ENCODE measurements at regions not wholly inside any gene's neighbourhood (a gene's known extent, or its start where the extent isn't known, plus 50 kb on each side); places are given as distances from the start of the nearest gene placed in this dataset.

DNA sequence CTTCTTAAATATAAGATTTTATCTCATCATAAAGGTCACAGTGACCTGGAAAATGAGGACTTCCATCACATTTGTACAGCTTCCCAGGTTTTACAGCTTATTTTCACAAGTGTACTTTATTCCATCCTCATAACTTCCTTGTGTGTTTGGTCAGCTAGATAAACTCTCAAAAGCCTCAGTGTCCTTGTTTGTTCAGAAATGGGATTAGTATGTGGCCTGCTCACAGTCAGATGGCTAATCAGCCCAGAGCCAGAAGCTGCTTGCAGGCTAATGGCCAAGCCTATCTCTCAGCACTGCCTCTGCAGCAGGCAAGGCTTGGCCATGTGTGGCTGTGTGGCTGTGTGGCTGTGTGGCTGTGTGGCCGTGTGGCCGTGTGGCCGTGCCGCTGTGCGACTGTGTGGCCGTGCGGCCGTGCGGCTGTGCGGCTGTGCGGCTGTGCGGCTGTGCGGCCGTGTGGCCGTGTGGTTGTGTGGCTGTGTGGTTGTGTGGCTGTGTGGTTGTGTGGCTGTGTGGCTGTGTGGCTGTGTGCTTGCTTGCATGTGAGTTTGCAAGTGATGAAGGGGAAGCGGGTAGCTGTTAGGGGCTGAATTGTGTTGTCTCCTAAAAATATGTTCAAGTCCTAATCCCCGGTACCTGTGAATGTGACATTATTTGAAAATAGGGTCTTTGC lies 233.0 kb upstream of the TNP1 start:
- Histone ChIP-seq H3K27me3 (ENCODE audit: control insufficient read depth, insufficient read depth, low read length) (no peaks in the 10 kb centered on the region), H3K9ac (ENCODE audit: low read depth, low read length) (no peak overlapping the region), H3K27ac (ENCODE audit: low read depth, low read length) (no peak overlapping the region), H3K4me1 (ENCODE audit: control insufficient read depth, insufficient read depth, low read length) (no peaks in the 10 kb centered on the region), H3K4me3 (ENCODE audit: low read depth, low read length) (no peak overlapping the region), H3K36me3 (ENCODE audit: control insufficient read depth, insufficient read depth, low read length) (no peaks in the 10 kb centered on the region), H3K9me3 (ENCODE audit: control insufficient read depth, insufficient read depth, low read length) (no peaks in the 10 kb centered on the region)

- no peaks in the 10 kb centered on the region for H3K4me1 ChIP-seq (ENCODE audit: control insufficient read depth, insufficient read depth, low read length)
These were observed 231.7 kb upstream of the TNP1 start for GRCh38 chr2:217091531-217091930.

DNA sequence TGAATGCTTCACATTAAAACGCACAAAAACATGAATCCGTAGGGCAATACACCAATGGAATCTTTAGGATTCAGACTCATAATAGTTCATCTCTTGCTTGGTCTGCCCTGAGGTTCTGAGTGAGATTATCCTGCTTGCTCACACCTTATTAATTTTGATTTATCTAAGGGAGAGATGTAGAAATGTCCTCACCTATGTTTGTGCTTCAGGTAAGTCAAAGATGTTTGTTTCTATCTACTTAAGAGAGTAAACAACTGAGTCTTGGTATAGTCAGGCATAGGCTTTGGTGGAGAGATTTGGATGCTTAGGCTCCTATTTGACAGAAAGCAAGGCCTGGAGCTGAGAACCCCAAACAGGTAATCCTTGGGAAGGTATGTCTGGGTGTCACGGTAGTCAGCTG lies 231.0 kb upstream of the TNP1 start:
- Histone ChIP-seq H3K9me3 (ENCODE audit: control insufficient read depth, insufficient read depth, low read length) (no peaks in the 10 kb centered on the region), H3K36me3 (ENCODE audit: control insufficient read depth, insufficient read depth, low read length) (no peaks in the 10 kb centered on the region), H3K4me3 (ENCODE audit: low read depth, low read length) (no peak overlapping the region), H3K9ac (ENCODE audit: low read depth, low read length) (no peak overlapping the region), H3K27me3 (ENCODE audit: control insufficient read depth, insufficient read depth, low read length) (no peaks in the 10 kb centered on the region), H3K4me1 (ENCODE audit: control insufficient read depth, insufficient read depth, low read length) (no peaks in the 10 kb centered on the region), H3K27ac (ENCODE audit: low read depth, low read length) (no peak overlapping the region)

More at GRCh38 chr2:217091531-217091930, 231.7 kb upstream of the TNP1 start:
- no peak overlapping the region for H3K4me3 ChIP-seq (ENCODE audit: low read depth, low read length)
- H3K27ac ChIP-seq (ENCODE audit: low read depth, low read length) = no peak overlapping the region
- no peaks in the 10 kb centered on the region for H3K9me3 ChIP-seq (ENCODE audit: control insufficient read depth, insufficient read depth, low read length)
- no peaks in the 10 kb centered on the region for H3K36me3 ChIP-seq (ENCODE audit: control insufficient read depth, insufficient read depth, low read length)
- H3K27me3 ChIP-seq (ENCODE audit: control insufficient read depth, insufficient read depth, low read length) = no peaks in the 10 kb centered on the region
- H3K9ac ChIP-seq (ENCODE audit: low read depth, low read length) = no peak overlapping the region

DNA sequence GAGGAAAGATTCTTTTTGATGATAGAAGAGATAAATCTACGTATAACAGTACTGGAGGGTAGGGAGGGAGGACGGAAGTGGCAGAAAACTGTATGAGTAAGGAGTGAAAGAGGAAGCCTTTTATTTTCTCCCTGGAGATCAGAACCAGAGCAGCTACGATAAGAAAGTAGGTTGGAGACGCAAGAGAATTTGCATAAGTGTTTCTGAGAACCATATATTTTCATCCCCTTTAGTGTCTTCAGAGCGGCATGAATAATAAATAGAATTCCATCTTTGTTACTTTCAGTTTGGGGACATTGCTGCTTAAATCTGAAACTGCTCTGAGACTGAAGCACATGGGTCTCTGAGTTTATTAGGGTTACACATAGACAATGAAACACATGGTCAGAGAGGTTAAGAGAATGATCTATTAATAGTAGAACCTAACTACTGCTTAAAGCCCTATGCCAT lies 230.2 kb upstream of the TNP1 start:
- Histone ChIP-seq H3K27ac (ENCODE audit: low read depth, low read length) (no peak overlapping the region), H3K36me3 (ENCODE audit: control insufficient read depth, insufficient read depth, low read length) (no peaks in the 10 kb centered on the region), H3K4me1 (ENCODE audit: control insufficient read depth, insufficient read depth, low read length) (no peaks in the 10 kb centered on the region), H3K4me3 (ENCODE audit: low read depth, low read length) (no peak overlapping the region), H3K9ac (ENCODE audit: low read depth, low read length) (no peak overlapping the region), H3K27me3 (ENCODE audit: control insufficient read depth, insufficient read depth, low read length) (no peaks in the 10 kb centered on the region), H3K9me3 (ENCODE audit: control insufficient read depth, insufficient read depth, low read length) (no peaks in the 10 kb centered on the region)

- no peak overlapping the region for H3K9ac ChIP-seq (ENCODE audit: low read depth, low read length)
These were observed 226.9 kb upstream of the TNP1 start for GRCh38 chr2:217086718-217087117.

DNA sequence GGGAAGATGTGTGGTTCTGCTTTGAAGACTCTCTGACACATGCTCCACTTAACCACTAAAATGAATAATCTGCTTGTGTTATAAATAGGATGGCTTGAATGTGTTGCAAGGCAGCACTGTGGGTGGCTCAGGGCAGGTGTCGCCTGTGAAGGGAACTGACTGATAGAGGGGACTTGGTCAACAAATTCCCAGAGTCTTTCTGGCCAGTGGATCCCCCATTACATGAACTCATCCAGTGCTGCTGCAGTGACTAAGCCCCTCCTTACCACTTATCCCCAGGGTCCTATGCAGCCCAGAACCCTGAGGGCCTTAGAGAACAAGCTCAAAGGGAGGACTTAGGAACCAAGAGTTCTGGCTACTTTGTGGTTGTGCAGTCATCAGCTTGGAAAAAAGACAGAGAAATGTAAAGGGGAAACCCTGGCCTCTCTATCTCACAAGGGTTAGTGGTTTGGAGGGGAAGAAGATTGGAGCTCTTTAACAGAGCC lies 226.2 kb upstream of the TNP1 start:
- no peaks in the 10 kb centered on the region for H3K4me1 ChIP-seq (ENCODE audit: control insufficient read depth, insufficient read depth, low read length)
- H3K36me3 ChIP-seq (ENCODE audit: control insufficient read depth, insufficient read depth, low read length) = no peaks in the 10 kb centered on the region
- no peaks in the 10 kb centered on the region for H3K27me3 ChIP-seq (ENCODE audit: control insufficient read depth, insufficient read depth, low read length)
- H3K27ac ChIP-seq (ENCODE audit: low read depth, low read length) = no peak overlapping the region
- no peak overlapping the region for H3K9ac ChIP-seq (ENCODE audit: low read depth, low read length)
- no peak overlapping the region for H3K4me3 ChIP-seq (ENCODE audit: low read depth, low read length)
- no peaks in the 10 kb centered on the region for H3K9me3 ChIP-seq (ENCODE audit: control insufficient read depth, insufficient read depth, low read length)

More at GRCh38 chr2:217086718-217087117, 226.9 kb upstream of the TNP1 start:
- no peaks in the 10 kb centered on the region for H3K27me3 ChIP-seq (ENCODE audit: control insufficient read depth, insufficient read depth, low read length)
- H3K4me1 ChIP-seq (ENCODE audit: control insufficient read depth, insufficient read depth, low read length) = no peaks in the 10 kb centered on the region
- no peaks in the 10 kb centered on the region for H3K36me3 ChIP-seq (ENCODE audit: control insufficient read depth, insufficient read depth, low read length)
- no peak overlapping the region for H3K27ac ChIP-seq (ENCODE audit: low read depth, low read length)
- no peaks in the 10 kb centered on the region for H3K9me3 ChIP-seq (ENCODE audit: control insufficient read depth, insufficient read depth, low read length)
- H3K4me3 ChIP-seq (ENCODE audit: low read depth, low read length) = no peak overlapping the region

DNA sequence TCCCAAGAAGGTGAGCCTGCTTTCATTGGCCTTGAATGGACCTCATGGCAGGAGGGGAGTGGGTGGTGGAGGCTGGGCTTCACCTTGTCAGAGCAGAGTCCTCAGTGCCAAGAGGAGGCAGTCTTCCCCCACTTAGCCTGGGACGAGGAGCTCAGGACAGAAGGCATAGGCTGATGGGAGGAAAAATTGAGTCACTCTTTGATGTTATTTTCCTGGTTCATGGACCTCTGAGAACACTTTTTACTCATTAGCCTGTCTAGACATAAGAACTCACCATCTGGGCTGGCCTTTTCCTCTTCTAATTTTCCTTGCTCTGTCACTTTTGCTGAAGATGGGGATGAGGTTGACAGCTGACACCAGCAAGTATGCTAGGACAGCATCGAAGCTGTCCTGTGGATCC lies 225.7 kb upstream of the TNP1 start:
- Histone ChIP-seq H3K9me3 (ENCODE audit: control insufficient read depth, insufficient read depth, low read length) (no peaks in the 10 kb centered on the region), H3K27me3 (ENCODE audit: control insufficient read depth, insufficient read depth, low read length) (no peaks in the 10 kb centered on the region), H3K4me1 (ENCODE audit: control insufficient read depth, insufficient read depth, low read length) (no peaks in the 10 kb centered on the region), H3K4me3 (ENCODE audit: low read depth, low read length) (no peak overlapping the region), H3K36me3 (ENCODE audit: control insufficient read depth, insufficient read depth, low read length) (no peaks in the 10 kb centered on the region), H3K9ac (ENCODE audit: low read depth, low read length) (no peak overlapping the region), H3K27ac (ENCODE audit: low read depth, low read length) (no peak overlapping the region)

DNA sequence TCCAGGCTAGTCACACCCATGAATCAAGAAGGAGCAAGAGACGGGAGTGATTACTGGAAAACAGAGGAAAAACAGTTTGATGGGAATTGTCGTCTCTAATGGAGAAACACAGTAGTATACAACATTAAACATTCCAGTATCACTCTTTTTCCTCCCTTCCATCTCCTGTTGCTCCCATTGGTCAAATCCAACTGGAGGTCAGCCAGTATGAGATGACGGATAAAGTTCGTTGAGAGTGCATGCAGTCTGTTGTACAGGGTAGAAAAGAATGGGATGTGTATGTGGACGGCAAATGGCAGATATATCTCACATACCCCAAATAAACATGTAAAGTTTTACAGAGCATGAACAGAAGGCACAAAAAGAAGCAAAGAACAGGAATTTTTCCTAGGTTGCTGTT lies 221.9 kb upstream of the TNP1 start:
- H3K4me1 ChIP-seq (ENCODE audit: control insufficient read depth, insufficient read depth, low read length) = no peaks in the 10 kb centered on the region
- no peak overlapping the region for H3K9ac ChIP-seq (ENCODE audit: low read depth, low read length)
- no peak overlapping the region for H3K27ac ChIP-seq (ENCODE audit: low read depth, low read length)
- H3K4me3 ChIP-seq (ENCODE audit: low read depth, low read length) = no peak overlapping the region
- no peaks in the 10 kb centered on the region for H3K9me3 ChIP-seq (ENCODE audit: control insufficient read depth, insufficient read depth, low read length)
- no peaks in the 10 kb centered on the region for H3K36me3 ChIP-seq (ENCODE audit: control insufficient read depth, insufficient read depth, low read length)
- H3K27me3 ChIP-seq (ENCODE audit: control insufficient read depth, insufficient read depth, low read length) = no peaks in the 10 kb centered on the region

- Histone ChIP-seq H3K9ac (ENCODE audit: low read depth, low read length) (no peak overlapping the region), H3K4me3 (ENCODE audit: low read depth, low read length) (no peak overlapping the region), H3K27ac (ENCODE audit: low read depth, low read length) (no peak overlapping the region)
These were observed 219.3 kb upstream of the TNP1 start for GRCh38 chr2:217079165-217079564.

DNA sequence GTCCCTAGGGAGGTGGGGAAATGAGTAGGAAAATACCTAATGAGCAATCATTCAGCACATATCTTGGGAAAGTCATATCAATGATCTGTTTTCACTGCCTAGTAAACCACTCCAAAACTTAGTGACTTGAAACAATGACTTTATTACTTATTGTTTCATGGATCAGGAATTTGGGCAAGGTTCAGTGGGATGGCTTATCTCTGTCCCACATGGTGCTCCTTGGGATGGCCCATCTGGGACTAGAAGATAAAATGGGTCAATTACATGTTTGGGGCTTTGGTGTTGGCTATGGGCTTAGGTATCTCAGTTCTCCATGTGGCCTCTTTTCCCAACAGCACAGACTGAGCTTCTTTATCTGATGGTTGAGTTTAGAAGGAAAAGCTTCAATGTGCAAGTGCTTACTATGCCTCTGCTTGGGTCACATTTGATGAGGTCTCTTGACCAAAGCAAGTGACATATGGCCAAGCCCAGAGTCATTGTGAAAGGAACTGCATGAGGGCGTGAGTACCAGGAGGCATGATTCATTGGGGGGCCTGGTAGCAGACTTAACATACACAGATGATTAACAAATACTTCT lies 218.1 kb upstream of the TNP1 start:
- H3K4me3 ChIP-seq (ENCODE audit: low read depth, low read length) = no peak overlapping the region
- no peak overlapping the region for H3K27ac ChIP-seq (ENCODE audit: low read depth, low read length)
- H3K9me3 ChIP-seq (ENCODE audit: control insufficient read depth, insufficient read depth, low read length) = no peaks in the 10 kb centered on the region
- H3K36me3 ChIP-seq (ENCODE audit: control insufficient read depth, insufficient read depth, low read length) = no peaks in the 10 kb centered on the region
- no peak overlapping the region for H3K9ac ChIP-seq (ENCODE audit: low read depth, low read length)
- no peaks in the 10 kb centered on the region for H3K27me3 ChIP-seq (ENCODE audit: control insufficient read depth, insufficient read depth, low read length)
- no peaks in the 10 kb centered on the region for H3K4me1 ChIP-seq (ENCODE audit: control insufficient read depth, insufficient read depth, low read length)

More at GRCh38 chr2:217079165-217079564, 219.3 kb upstream of the TNP1 start:
- Histone ChIP-seq H3K36me3 (ENCODE audit: control insufficient read depth, insufficient read depth, low read length) (no peaks in the 10 kb centered on the region), H3K9me3 (ENCODE audit: control insufficient read depth, insufficient read depth, low read length) (no peaks in the 10 kb centered on the region), H3K27me3 (ENCODE audit: control insufficient read depth, insufficient read depth, low read length) (no peaks in the 10 kb centered on the region), H3K4me1 (ENCODE audit: control insufficient read depth, insufficient read depth, low read length) (no peaks in the 10 kb centered on the region)

- Histone ChIP-seq H3K27ac (ENCODE audit: low read depth, low read length) (no peak overlapping the region), H3K4me1 (ENCODE audit: control insufficient read depth, insufficient read depth, low read length) (no peaks in the 10 kb centered on the region), H3K9me3 (ENCODE audit: control insufficient read depth, insufficient read depth, low read length) (no peaks in the 10 kb centered on the region), H3K27me3 (ENCODE audit: control insufficient read depth, insufficient read depth, low read length) (no peaks in the 10 kb centered on the region), H3K36me3 (ENCODE audit: control insufficient read depth, insufficient read depth, low read length) (no peaks in the 10 kb centered on the region), H3K4me3 (ENCODE audit: low read depth, low read length) (no peak overlapping the region), H3K9ac (ENCODE audit: low read depth, low read length) (no peak overlapping the region)
These were observed 216.9 kb upstream of the TNP1 start for GRCh38 chr2:217076657-217077232.
